ENCODE measurements at regions not wholly inside any gene's neighbourhood (a gene's known extent, or its start where the extent isn't known, plus 50 kb on each side); places are given as distances from the start of the nearest gene placed in this dataset.
"Not testable (repeated sequence)": the region's sequence is repeated elsewhere in the genome, so short reads cannot be mapped to it uniquely, and the experiment has no call there.

GRCh38 chr4:120215350-120215749 is 148.7 kb upstream of the MAD2L1 start:
- no peak for TF ChIP-seq CTCF (IDR thresholded peaks at IDR 0.05)
- H3K36me3 ChIP-seq, result no peaks in the 10 kb centered on the region

GRCh38 chr4:120211408-120212015 is 144.9 kb upstream of the MAD2L1 start:
- H3K9ac ChIP-seq (ENCODE audit: low read depth in 2 of 2, low read length in 2 of 2), result no peak overlapping the region
- no peaks in the 10 kb centered on the region for H3K27me3 ChIP-seq
- H3K4me1 ChIP-seq, result no peaks in the 10 kb centered on the region
- DNase-seq, result no peak
- H3K9me3 ChIP-seq, result no peaks in the 10 kb centered on the region
- no peak overlapping the region for H3K27ac ChIP-seq
- no peak overlapping the region for H3K4me3 ChIP-seq
- intact Hi-C loops (cut with DNase I), result no loop called here
- H3K36me3 ChIP-seq, result no peaks in the 10 kb centered on the region
- no peak for TF ChIP-seq CTCF (IDR thresholded peaks at IDR 0.05)

More at GRCh38 chr4:120215350-120215749, 148.7 kb upstream of the MAD2L1 start:
- H3K27me3 ChIP-seq, result no peaks in the 10 kb centered on the region
- no peaks in the 10 kb centered on the region for H3K9me3 ChIP-seq
- H3K4me3 ChIP-seq, result no peak overlapping the region
- no peak overlapping the region for H3K9ac ChIP-seq (ENCODE audit: low read depth in 2 of 2, low read length in 2 of 2)
- H3K4me1 ChIP-seq, result no peaks in the 10 kb centered on the region
- no peak overlapping the region for H3K27ac ChIP-seq
- intact Hi-C loops (cut with DNase I), result no loop called here
- no peak for DNase-seq

GRCh38 chr4:120209706-120210105 is 143.1 kb upstream of the MAD2L1 start:
- no peak overlapping the region for H3K27ac ChIP-seq
- TF ChIP-seq CTCF (IDR thresholded peaks at IDR 0.05), result no peak
- DNase-seq, result no peak
- H3K27me3 ChIP-seq, result no peaks in the 10 kb centered on the region
- H3K36me3 ChIP-seq, result no peaks in the 10 kb centered on the region
- no peaks in the 10 kb centered on the region for H3K4me1 ChIP-seq
- no peak overlapping the region for H3K4me3 ChIP-seq
- no peaks in the 10 kb centered on the region for H3K9me3 ChIP-seq
- no peak overlapping the region for H3K9ac ChIP-seq (ENCODE audit: low read depth in 2 of 2, low read length in 2 of 2)
- intact Hi-C loops (cut with DNase I), result no loop called here

GRCh38 chr4:120207021-120207420 is 140.4 kb upstream of the MAD2L1 start:
- Histone ChIP-seq H3K9ac (ENCODE audit: low read depth in 2 of 2, low read length in 2 of 2) (no peak overlapping the region), H3K4me3 (no peak overlapping the region), H3K4me1 (no peaks in the 10 kb centered on the region), H3K27ac (no peak overlapping the region), H3K27me3 (no peaks in the 10 kb centered on the region), H3K9me3 (no peaks in the 10 kb centered on the region), H3K36me3 (no peaks in the 10 kb centered on the region)
- intact Hi-C loops (cut with DNase I), result no loop called here
- DNase-seq, result no peak
- TF ChIP-seq CTCF (IDR thresholded peaks at IDR 0.05), result no peak

- no peak for TF ChIP-seq CTCF (IDR thresholded peaks at IDR 0.05)
- Histone ChIP-seq H3K4me3 (no peak overlapping the region), H3K27ac (no peak overlapping the region), H3K4me1 (no peaks in the 10 kb centered on the region), H3K9ac (ENCODE audit: low read depth in 2 of 2, low read length in 2 of 2) (no peak overlapping the region), H3K27me3 (no peaks in the 10 kb centered on the region), H3K9me3 (no peaks in the 10 kb centered on the region), H3K36me3 (no peaks in the 10 kb centered on the region)
- DNase-seq, result no peak
- intact Hi-C loops (cut with DNase I), result no loop called here
Measured at GRCh38 chr4:120202222-120202621, 135.6 kb upstream of the MAD2L1 start.

GRCh38 chr4:120200573-120201110 is 134.0 kb upstream of the MAD2L1 start:
- H3K9me3 ChIP-seq; H3K27me3 ChIP-seq; intact Hi-C loops (cut with DNase I); DNase-seq; H3K4me1 ChIP-seq; H3K9ac ChIP-seq (ENCODE audit: low read depth in 2 of 2, low read length in 2 of 2); H3K36me3 ChIP-seq; H3K4me3 ChIP-seq; H3K27ac ChIP-seq: not testable (repeated sequence)
